ENCODE measurements at regions not wholly inside any gene's neighbourhood (a gene's known extent, or its start where the extent isn't known, plus 50 kb on each side); places are given as distances from the start of the nearest gene placed in this dataset.

DNA sequence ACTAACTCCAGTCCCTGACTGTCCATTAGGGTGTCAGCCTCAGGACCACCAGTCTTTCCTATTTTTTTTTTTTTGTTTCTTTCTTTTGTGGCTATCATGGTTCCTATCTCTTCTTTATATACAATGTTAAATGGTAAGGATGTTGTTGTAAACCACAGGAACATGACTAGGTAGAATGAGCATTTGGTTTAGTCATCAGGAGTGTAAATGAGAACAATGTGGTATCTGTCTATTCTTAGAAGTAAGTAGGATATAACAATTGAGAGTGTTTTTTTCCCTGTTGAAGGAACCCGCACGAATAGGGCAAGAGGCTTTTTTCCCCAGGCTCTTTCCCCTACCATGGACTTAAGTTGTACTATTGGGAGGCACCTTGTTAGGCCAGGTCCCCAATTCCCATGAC, 880.3 kb upstream of the GBE1 start:
- H3K27me3 ChIP-seq = no peaks in the 10 kb centered on the region
- WGBS, 4 donors = 73 to 88% (median 82%) methylated on average over 2 of the region's 2 CpGs
- no peaks in the 10 kb centered on the region for H3K9me3 ChIP-seq (replicated peaks in 1 of 3)
- TF ChIP-seq, protein P1, sequence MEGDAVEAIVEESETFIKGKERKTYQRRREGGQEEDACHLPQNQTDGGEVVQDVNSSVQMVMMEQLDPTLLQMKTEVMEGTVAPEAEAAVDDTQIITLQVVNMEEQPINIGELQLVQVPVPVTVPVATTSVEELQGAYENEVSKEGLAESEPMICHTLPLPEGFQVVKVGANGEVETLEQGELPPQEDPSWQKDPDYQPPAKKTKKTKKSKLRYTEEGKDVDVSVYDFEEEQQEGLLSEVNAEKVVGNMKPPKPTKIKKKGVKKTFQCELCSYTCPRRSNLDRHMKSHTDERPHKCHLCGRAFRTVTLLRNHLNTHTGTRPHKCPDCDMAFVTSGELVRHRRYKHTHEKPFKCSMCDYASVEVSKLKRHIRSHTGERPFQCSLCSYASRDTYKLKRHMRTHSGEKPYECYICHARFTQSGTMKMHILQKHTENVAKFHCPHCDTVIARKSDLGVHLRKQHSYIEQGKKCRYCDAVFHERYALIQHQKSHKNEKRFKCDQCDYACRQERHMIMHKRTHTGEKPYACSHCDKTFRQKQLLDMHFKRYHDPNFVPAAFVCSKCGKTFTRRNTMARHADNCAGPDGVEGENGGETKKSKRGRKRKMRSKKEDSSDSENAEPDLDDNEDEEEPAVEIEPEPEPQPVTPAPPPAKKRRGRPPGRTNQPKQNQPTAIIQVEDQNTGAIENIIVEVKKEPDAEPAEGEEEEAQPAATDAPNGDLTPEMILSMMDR (IDR thresholded peaks at IDR 0.05) = no peak
- no peak for TF ChIP-seq POLR2A (IDR thresholded peaks at IDR 0.05)
- no peak overlapping the region for H3K4me3 ChIP-seq
- no peaks in the 10 kb centered on the region for H3K36me3 ChIP-seq (replicated peaks in 1 of 2)
- intact Hi-C loops (cut with DNase I) = no loop called here
- H3K4me1 ChIP-seq (replicated peaks in 1 of 2) = no peaks in the 10 kb centered on the region
- H3K27ac ChIP-seq = no peak overlapping the region
- no peak for DNase-seq

DNA sequence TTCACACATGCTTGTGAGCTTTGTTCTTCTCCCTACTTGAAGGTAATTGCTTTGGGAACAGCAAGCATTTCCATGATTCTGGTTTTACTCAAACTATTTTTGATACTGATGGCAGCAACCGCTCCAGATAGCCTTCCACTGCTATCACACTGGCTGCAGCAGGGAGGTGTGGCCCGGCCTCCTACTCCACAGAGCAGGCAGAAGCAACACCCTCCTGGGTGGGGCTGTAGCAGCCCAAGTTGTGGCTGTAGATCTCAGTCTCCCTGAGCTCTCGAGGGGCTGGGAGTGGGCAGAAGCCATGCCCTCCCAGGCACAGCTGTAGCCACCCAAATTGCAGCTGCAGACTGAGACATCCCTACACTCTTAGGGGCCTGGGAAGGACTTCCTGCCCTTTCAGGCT, 878.8 kb upstream of the GBE1 start:
- Histone ChIP-seq H3K27ac (no peak overlapping the region), H3K9me3 (replicated peaks in 1 of 3) (no peaks in the 10 kb centered on the region), H3K36me3 (replicated peaks in 1 of 2) (no peaks in the 10 kb centered on the region), H3K4me3 (no peak overlapping the region), H3K27me3 (no peaks in the 10 kb centered on the region), H3K4me1 (replicated peaks in 1 of 2) (no peaks in the 10 kb centered on the region)
- TF ChIP-seq POLR2A (IDR thresholded peaks at IDR 0.05) = no peak
- TF ChIP-seq, protein P1 (IDR thresholded peaks at IDR 0.05) = no peak
- no peak for DNase-seq
- intact Hi-C loops (cut with DNase I) = no loop called here
- WGBS, 4 donors = 77 to 88% (median 81%) methylated on average over 1 to 3 of the region's 3 CpGs; no CpG with 5 or more reads in 1 of the 4 donors

DNA sequence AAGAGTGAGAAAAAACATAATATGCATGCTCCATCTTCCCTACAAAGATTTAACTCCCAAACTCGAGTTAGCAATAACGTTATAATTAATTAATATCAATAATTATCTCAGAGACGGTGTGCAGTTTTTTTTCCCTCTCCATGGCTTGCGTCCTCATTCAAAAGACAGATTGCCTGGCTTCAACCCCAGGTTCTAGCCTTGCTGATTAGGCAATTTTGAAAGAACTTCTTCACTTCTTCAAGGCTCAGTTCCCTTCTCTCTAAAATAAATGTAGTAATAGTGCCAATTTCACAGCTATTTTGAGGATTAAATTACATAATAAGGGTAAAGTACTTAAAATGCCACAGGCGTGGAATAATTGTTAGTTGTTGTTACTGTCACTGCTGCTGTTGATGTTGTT, 876.1 kb upstream of the GBE1 start:
- intact Hi-C loops (cut with DNase I) = no loop called here
- TF ChIP-seq, protein P1 (IDR thresholded peaks at IDR 0.05) = no peak
- TF ChIP-seq POLR2A (IDR thresholded peaks at IDR 0.05) = no peak
- 50 to 64% (median 62%) methylated on average over 5 of the region's 5 CpGs for WGBS, 4 donors

DNA sequence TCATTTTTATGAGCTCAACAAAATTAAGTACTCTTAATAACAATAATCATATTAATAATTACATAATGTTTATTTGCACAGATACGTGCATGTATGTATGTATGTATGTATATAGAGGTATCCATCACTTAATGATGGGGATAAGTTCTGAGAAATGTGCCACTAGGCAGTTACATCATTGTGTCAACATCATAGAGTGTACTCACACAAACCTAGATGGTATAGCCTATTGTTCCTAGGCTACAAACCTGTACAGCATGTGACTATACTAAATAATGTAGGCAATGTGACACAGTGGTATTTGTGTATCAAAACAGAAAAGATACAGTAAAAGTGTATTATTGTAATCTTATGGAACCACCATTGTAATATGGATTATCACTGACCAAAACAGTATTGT, 874.7 kb upstream of the GBE1 start:
- Histone ChIP-seq H3K27me3 (no peaks in the 10 kb centered on the region), H3K4me3 (no peak overlapping the region), H3K36me3 (replicated peaks in 1 of 2) (no peaks in the 10 kb centered on the region), H3K9me3 (replicated peaks in 1 of 3) (no peaks in the 10 kb centered on the region), H3K27ac (no peak overlapping the region), H3K4me1 (replicated peaks in 1 of 2) (no peaks in the 10 kb centered on the region)
- intact Hi-C loops (cut with DNase I) = no loop called here
- WGBS, 4 donors = 67 to 71% (median 68%) methylated on average over 1 of the region's 1 CpG
- no peak for DNase-seq
- no peak for TF ChIP-seq POLR2A (IDR thresholded peaks at IDR 0.05)
- TF ChIP-seq, protein P1 (IDR thresholded peaks at IDR 0.05) = no peak

More for the DNA sequence above, 876.1 kb upstream of the GBE1 start:
- Histone ChIP-seq H3K4me1 (replicated peaks in 1 of 2) (no peaks in the 10 kb centered on the region), H3K27me3 (no peaks in the 10 kb centered on the region), H3K9me3 (replicated peaks in 1 of 3) (no peaks in the 10 kb centered on the region), H3K27ac (no peak overlapping the region), H3K4me3 (no peak overlapping the region), H3K36me3 (replicated peaks in 1 of 2) (no peaks in the 10 kb centered on the region)
- DNase-seq = no peak
